ENCODE measurements at regions not wholly inside any gene's neighbourhood (a gene's known extent, or its start where the extent isn't known, plus 50 kb on each side); places are given as distances from the start of the nearest gene placed in this dataset.

GRCh38 chrX:4841216-4841745 is 1127.8 kb upstream of the PRKX start:
- no peaks in the 10 kb centered on the region for H3K9me3 Mint-ChIP-seq
- no peaks in the 10 kb centered on the region for H3K27me3 Mint-ChIP-seq
- no peak overlapping the region for H3K27ac Mint-ChIP-seq
- no peaks in the 10 kb centered on the region for H3K36me3 Mint-ChIP-seq (ENCODE audit: low read depth)
- H3K4me1 Mint-ChIP-seq = no peaks in the 10 kb centered on the region
- ATAC-seq (replicated peaks) = no peak
- no peak overlapping the region for H3K4me3 Mint-ChIP-seq

GRCh38 chrX:4831574-4831973 is 1118.1 kb upstream of the PRKX start:
- no peaks in the 10 kb centered on the region for H3K9me3 Mint-ChIP-seq
- ATAC-seq (replicated peaks) = no peak
- H3K4me1 Mint-ChIP-seq = no peaks in the 10 kb centered on the region
- no peak overlapping the region for H3K27ac Mint-ChIP-seq
- H3K4me3 Mint-ChIP-seq = no peak overlapping the region
- no peaks in the 10 kb centered on the region for H3K36me3 Mint-ChIP-seq (ENCODE audit: low read depth)
- no peaks in the 10 kb centered on the region for H3K27me3 Mint-ChIP-seq

GRCh38 chrX:4830880-4831557 is 1117.6 kb upstream of the PRKX start:
- no peaks in the 10 kb centered on the region for H3K27me3 Mint-ChIP-seq
- no peaks in the 10 kb centered on the region for H3K4me1 Mint-ChIP-seq
- no peaks in the 10 kb centered on the region for H3K9me3 Mint-ChIP-seq
- H3K27ac Mint-ChIP-seq = no peak overlapping the region
- H3K4me3 Mint-ChIP-seq = no peak overlapping the region
- H3K36me3 Mint-ChIP-seq (ENCODE audit: low read depth) = no peaks in the 10 kb centered on the region
- no peak for ATAC-seq (replicated peaks)

GRCh38 chrX:4825550-4825949 is 1112.1 kb upstream of the PRKX start:
- Mint-ChIP-seq H3K27me3 (no peaks in the 10 kb centered on the region), H3K9me3 (peaks cover 3% of the 10 kb centered on the region), H3K4me3 (no peak overlapping the region), H3K36me3 (ENCODE audit: low read depth) (no peaks in the 10 kb centered on the region), H3K27ac (no peak overlapping the region), H3K4me1 (no peaks in the 10 kb centered on the region)
- no peak for ATAC-seq (replicated peaks)

GRCh38 chrX:4809571-4809970 is 1096.1 kb upstream of the PRKX start:
- no peaks in the 10 kb centered on the region for H3K27me3 Mint-ChIP-seq
- no peaks in the 10 kb centered on the region for H3K36me3 Mint-ChIP-seq (ENCODE audit: low read depth)
- ATAC-seq (replicated peaks) = no peak
- H3K4me1 Mint-ChIP-seq = no peaks in the 10 kb centered on the region
- H3K4me3 Mint-ChIP-seq = no peak overlapping the region
- no peak overlapping the region for H3K27ac Mint-ChIP-seq
- no peaks in the 10 kb centered on the region for H3K9me3 Mint-ChIP-seq

- no peak for ATAC-seq (replicated peaks)
- no peaks in the 10 kb centered on the region for H3K9me3 Mint-ChIP-seq
- no peak overlapping the region for H3K27ac Mint-ChIP-seq
- no peaks in the 10 kb centered on the region for H3K4me1 Mint-ChIP-seq
- H3K27me3 Mint-ChIP-seq = no peaks in the 10 kb centered on the region
- no peak overlapping the region for H3K4me3 Mint-ChIP-seq
- H3K36me3 Mint-ChIP-seq (ENCODE audit: low read depth) = no peaks in the 10 kb centered on the region
Measured at GRCh38 chrX:4805502-4805901, 1092.1 kb upstream of the PRKX start.

GRCh38 chrX:4800756-4801155 is 1087.3 kb upstream of the PRKX start:
- no peak overlapping the region for H3K27ac Mint-ChIP-seq
- H3K4me3 Mint-ChIP-seq = no peak overlapping the region
- no peaks in the 10 kb centered on the region for H3K36me3 Mint-ChIP-seq (ENCODE audit: low read depth)
- no peaks in the 10 kb centered on the region for H3K9me3 Mint-ChIP-seq
- no peaks in the 10 kb centered on the region for H3K27me3 Mint-ChIP-seq
- no peaks in the 10 kb centered on the region for H3K4me1 Mint-ChIP-seq
- ATAC-seq (replicated peaks) = no peak

GRCh38 chrX:4787971-4788370 is 1074.5 kb upstream of the PRKX start:
- Mint-ChIP-seq H3K4me3 (no peak overlapping the region), H3K4me1 (no peaks in the 10 kb centered on the region), H3K27ac (no peak overlapping the region), H3K9me3 (no peaks in the 10 kb centered on the region), H3K36me3 (ENCODE audit: low read depth) (no peaks in the 10 kb centered on the region), H3K27me3 (no peaks in the 10 kb centered on the region)
- no peak for ATAC-seq (replicated peaks)

GRCh38 chrX:4764888-4765287 is 1051.4 kb upstream of the PRKX start:
- H3K4me1 Mint-ChIP-seq = no peaks in the 10 kb centered on the region
- no peaks in the 10 kb centered on the region for H3K36me3 Mint-ChIP-seq (ENCODE audit: low read depth)
- ATAC-seq (replicated peaks) = no peak
- H3K27ac Mint-ChIP-seq = no peak overlapping the region
- no peak overlapping the region for H3K4me3 Mint-ChIP-seq
- peaks cover 5% of the 10 kb centered on the region for H3K9me3 Mint-ChIP-seq
- no peaks in the 10 kb centered on the region for H3K27me3 Mint-ChIP-seq

GRCh38 chrX:4762196-4762595 is 1048.7 kb upstream of the PRKX start:
- no peak for ATAC-seq (replicated peaks)
- Mint-ChIP-seq H3K4me1 (no peaks in the 10 kb centered on the region), H3K4me3 (no peak overlapping the region), H3K9me3 (peaks cover 5% of the 10 kb centered on the region), H3K27ac (no peak overlapping the region), H3K27me3 (no peaks in the 10 kb centered on the region), H3K36me3 (ENCODE audit: low read depth) (no peaks in the 10 kb centered on the region)

- no peaks in the 10 kb centered on the region for H3K27me3 Mint-ChIP-seq
- H3K4me3 Mint-ChIP-seq = no peak overlapping the region
- no peaks in the 10 kb centered on the region for H3K36me3 Mint-ChIP-seq (ENCODE audit: low read depth)
- H3K9me3 Mint-ChIP-seq = peaks cover 4% of the 10 kb centered on the region
- H3K4me1 Mint-ChIP-seq = no peaks in the 10 kb centered on the region
- H3K27ac Mint-ChIP-seq = no peak overlapping the region
- no peak for ATAC-seq (replicated peaks)
Measured at GRCh38 chrX:4754878-4755604, 1041.6 kb upstream of the PRKX start.

GRCh38 chrX:4741024-4741423 is 1027.6 kb upstream of the PRKX start:
- no peak for ATAC-seq (replicated peaks)
- no peaks in the 10 kb centered on the region for H3K4me1 Mint-ChIP-seq
- no peak overlapping the region for H3K27ac Mint-ChIP-seq
- no peaks in the 10 kb centered on the region for H3K9me3 Mint-ChIP-seq
- H3K36me3 Mint-ChIP-seq (ENCODE audit: low read depth) = no peaks in the 10 kb centered on the region
- no peaks in the 10 kb centered on the region for H3K27me3 Mint-ChIP-seq
- no peak overlapping the region for H3K4me3 Mint-ChIP-seq

GRCh38 chrX:4735299-4735698 is 1021.9 kb upstream of the PRKX start:
- Mint-ChIP-seq H3K4me1 (no peaks in the 10 kb centered on the region), H3K9me3 (no peaks in the 10 kb centered on the region), H3K27me3 (no peaks in the 10 kb centered on the region), H3K4me3 (no peak overlapping the region), H3K27ac (no peak overlapping the region), H3K36me3 (ENCODE audit: low read depth) (no peaks in the 10 kb centered on the region)
- no peak for ATAC-seq (replicated peaks)

GRCh38 chrX:4710618-4711433 is 997.4 kb upstream of the PRKX start:
- no peak for ATAC-seq (replicated peaks)
- H3K4me3 Mint-ChIP-seq = no peak overlapping the region
- H3K27me3 Mint-ChIP-seq = no peaks in the 10 kb centered on the region
- H3K9me3 Mint-ChIP-seq = peaks cover 4% of the 10 kb centered on the region
- no peaks in the 10 kb centered on the region for H3K36me3 Mint-ChIP-seq (ENCODE audit: low read depth)
- H3K27ac Mint-ChIP-seq = peak overlapping the region; percentile 58
- H3K4me1 Mint-ChIP-seq = no peaks in the 10 kb centered on the region

All from activated T-helper 17 cell treated with anti-CD3 and anti-CD28 coated beads, Interleukin-2, amount 50 U/mL, for 72 hours (primary cell).